ENCODE measurements at regions not wholly inside any gene's neighbourhood (a gene's known extent, or its start where the extent isn't known, plus 50 kb on each side); places are given as distances from the start of the nearest gene placed in this dataset.

GRCh38 chr4:114539985-114540384 lies 58.6 kb upstream of the UGT8 start (continued):
- TF ChIP-seq ZNF532 (CRISPR knock-in tag; IDR thresholded peaks at IDR 0.05; ENCODE audit: borderline replicate concordance), result no peak
- TF ChIP-seq, protein P1, sequence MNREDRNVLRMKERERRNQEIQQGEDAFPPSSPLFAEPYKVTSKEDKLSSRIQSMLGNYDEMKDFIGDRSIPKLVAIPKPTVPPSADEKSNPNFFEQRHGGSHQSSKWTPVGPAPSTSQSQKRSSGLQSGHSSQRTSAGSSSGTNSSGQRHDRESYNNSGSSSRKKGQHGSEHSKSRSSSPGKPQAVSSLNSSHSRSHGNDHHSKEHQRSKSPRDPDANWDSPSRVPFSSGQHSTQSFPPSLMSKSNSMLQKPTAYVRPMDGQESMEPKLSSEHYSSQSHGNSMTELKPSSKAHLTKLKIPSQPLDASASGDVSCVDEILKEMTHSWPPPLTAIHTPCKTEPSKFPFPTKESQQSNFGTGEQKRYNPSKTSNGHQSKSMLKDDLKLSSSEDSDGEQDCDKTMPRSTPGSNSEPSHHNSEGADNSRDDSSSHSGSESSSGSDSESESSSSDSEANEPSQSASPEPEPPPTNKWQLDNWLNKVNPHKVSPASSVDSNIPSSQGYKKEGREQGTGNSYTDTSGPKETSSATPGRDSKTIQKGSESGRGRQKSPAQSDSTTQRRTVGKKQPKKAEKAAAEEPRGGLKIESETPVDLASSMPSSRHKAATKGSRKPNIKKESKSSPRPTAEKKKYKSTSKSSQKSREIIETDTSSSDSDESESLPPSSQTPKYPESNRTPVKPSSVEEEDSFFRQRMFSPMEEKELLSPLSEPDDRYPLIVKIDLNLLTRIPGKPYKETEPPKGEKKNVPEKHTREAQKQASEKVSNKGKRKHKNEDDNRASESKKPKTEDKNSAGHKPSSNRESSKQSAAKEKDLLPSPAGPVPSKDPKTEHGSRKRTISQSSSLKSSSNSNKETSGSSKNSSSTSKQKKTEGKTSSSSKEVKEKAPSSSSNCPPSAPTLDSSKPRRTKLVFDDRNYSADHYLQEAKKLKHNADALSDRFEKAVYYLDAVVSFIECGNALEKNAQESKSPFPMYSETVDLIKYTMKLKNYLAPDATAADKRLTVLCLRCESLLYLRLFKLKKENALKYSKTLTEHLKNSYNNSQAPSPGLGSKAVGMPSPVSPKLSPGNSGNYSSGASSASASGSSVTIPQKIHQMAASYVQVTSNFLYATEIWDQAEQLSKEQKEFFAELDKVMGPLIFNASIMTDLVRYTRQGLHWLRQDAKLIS (CRISPR knock-in tag; IDR thresholded peaks at IDR 0.05; ENCODE audit: borderline replicate concordance), result no peak

- H3K27ac Mint-ChIP-seq, result no peak overlapping the region
- peaks cover 56% of the 10 kb centered on the region for H3K9me3 Mint-ChIP-seq
- ATAC-seq (no peak), DNase-seq (ENCODE audit: low spot score) (no peak)
- H3K36me3 Mint-ChIP-seq, result peaks cover 39% of the 10 kb centered on the region
- ChIA-PET CTCF (no interaction called here), POLR2A (no interaction called here)
- H3K4me3 Mint-ChIP-seq, result no peak overlapping the region
- TF ChIP-seq FOXP1 (CRISPR knock-in tag; IDR thresholded peaks at IDR 0.05; ENCODE audit: borderline replicate concordance), result no peak
- no peak for TF ChIP-seq NFE2L1 (CRISPR knock-in tag; IDR thresholded peaks at IDR 0.05)
- TF ChIP-seq CREM (CRISPR knock-in tag; IDR thresholded peaks at IDR 0.05), result no peak
- no peak for TF ChIP-seq NR3C1 (CRISPR knock-in tag; conservative IDR thresholded peaks at IDR 0.05; ENCODE audit: low read depth)
- H3K4me1 Mint-ChIP-seq, result no peaks in the 10 kb centered on the region
- no peaks in the 10 kb centered on the region; the same call in 1 of the 2 replicates for H3K27me3 Mint-ChIP-seq (ENCODE audit: low read depth)
Observed at GRCh38 chr4:114547340-114548134, 51.1 kb upstream of the UGT8 start.

Measured in WTC11 (cell line).